Vagina (tissue), 2 donors: ENCODE measurements at regions not wholly inside any gene's neighbourhood (a gene's known extent, or its start where the extent isn't known, plus 50 kb on each side); places are given as distances from the start of the nearest gene placed in this dataset.
"Not testable (repeated sequence)": the region's sequence is repeated elsewhere in the genome, so short reads cannot be mapped to it uniquely, and the experiment has no call there.

ENCODE experiments used
- DNase-seq, 2 donors: peaks; one replicate each; pipeline ENCODE4 v3.0.0-alpha.2; 2017; ENCODE audit errors: extremely low spot score in 2 of 2
- H3K27ac ChIP-seq: fragments of 200-600 bp; sonication (generic); one replicate; pipeline ENCODE4 v1.5.1; 2019
- H3K27me3 ChIP-seq: fragments of 200-600 bp; sonication (generic); one replicate; pipeline ENCODE4 v1.5.1; 2019
- H3K36me3 ChIP-seq, 2 donors: fragments of 200-600 bp; sonication (generic); one replicate each; pipeline ENCODE4 v1.5.1; 2017 to 2019
- H3K4me1 ChIP-seq: fragments of 200-600 bp; sonication (generic); one replicate; pipeline ENCODE4 v1.5.1; 2019
- H3K4me3 ChIP-seq, 2 donors: fragments of 200-600 bp; sonication (generic); 1 replicate in 1 of 2; 2 replicates in 1 of 2; pipeline ENCODE4 v1.5.1; 2016 to 2019
- H3K9me3 ChIP-seq: fragments of 200-600 bp; sonication (generic); one replicate; pipeline ENCODE4 v1.5.1; 2019
- CTCF ChIP-seq, 3 experiments: fragments of 450-650 bp in 2 of 3; fragments of 200-600 bp in 1 of 3; sonication (generic) in 1 of 3; IDR thresholded peaks; one replicate each; pipeline ENCODE4 v1.5.1; 2017 to 2019; ENCODE audit warnings: antibody characterized with exemption in 3 of 3, mild to moderate bottlenecking in 2 of 3, moderate library complexity in 2 of 3
- POLR2A ChIP-seq, 2 donors: fragments of 450-650 bp; IDR thresholded peaks; one replicate each; pipeline ENCODE4 v1.6.1; 2017; ENCODE audit warnings: antibody characterized with exemption in 2 of 2, mild to moderate bottlenecking in 2 of 2, moderate library complexity in 2 of 2
- POLR2AphosphoS5 ChIP-seq, 2 donors: sonication (generic); formaldehyde crosslinking; IDR thresholded peaks; one replicate each; pipeline ENCODE4 v1.9.0; 2017; ENCODE audit warnings: antibody characterized with exemption in 2 of 2, mild to moderate bottlenecking in 2 of 2, low read depth in 1 of 2; ENCODE audit not compliant: insufficient read depth in 1 of 2
- intact Hi-C: fragments of 100-400 bp; cut with DNase I; formaldehyde crosslinking; loops from one replicate; pipeline ENCODE4 v1.15.1; 2023

DNA sequence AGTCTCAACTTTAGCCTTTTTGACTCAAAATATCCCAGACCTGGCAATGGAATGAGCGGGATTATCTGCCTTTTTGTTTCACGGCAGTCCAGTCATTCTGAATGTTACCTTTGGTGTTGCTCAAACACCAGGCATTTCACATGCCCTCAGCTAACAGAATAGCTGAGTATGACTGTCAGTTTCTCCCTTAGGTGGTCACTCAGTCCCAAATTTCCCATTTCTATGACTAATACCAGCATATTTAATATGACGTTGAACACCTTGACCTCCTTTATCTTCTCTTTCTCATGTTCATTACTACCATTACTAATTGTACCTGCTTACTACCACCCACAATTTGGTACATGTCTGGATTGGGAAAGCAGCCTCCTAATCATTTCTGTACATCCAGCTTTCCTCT lies 65.2 kb downstream of the EDN1 start:
- TF ChIP-seq POLR2AphosphoS5 (IDR thresholded peaks at IDR 0.05; ENCODE audit: insufficient read depth in 1 of 2, low read depth in 1 of 2), result no peak
- H3K27ac ChIP-seq, result no peak overlapping the region
- H3K9me3 ChIP-seq, result peaks cover 8% of the 10 kb centered on the region
- H3K4me1 ChIP-seq, result no peaks in the 10 kb centered on the region
- intact Hi-C loops, result no loop called here
- H3K36me3 ChIP-seq, result no peaks in the 10 kb centered on the region
- no peak for DNase-seq
- H3K4me3 ChIP-seq, result no peak overlapping the region
- no peaks in the 10 kb centered on the region for H3K27me3 ChIP-seq

DNA sequence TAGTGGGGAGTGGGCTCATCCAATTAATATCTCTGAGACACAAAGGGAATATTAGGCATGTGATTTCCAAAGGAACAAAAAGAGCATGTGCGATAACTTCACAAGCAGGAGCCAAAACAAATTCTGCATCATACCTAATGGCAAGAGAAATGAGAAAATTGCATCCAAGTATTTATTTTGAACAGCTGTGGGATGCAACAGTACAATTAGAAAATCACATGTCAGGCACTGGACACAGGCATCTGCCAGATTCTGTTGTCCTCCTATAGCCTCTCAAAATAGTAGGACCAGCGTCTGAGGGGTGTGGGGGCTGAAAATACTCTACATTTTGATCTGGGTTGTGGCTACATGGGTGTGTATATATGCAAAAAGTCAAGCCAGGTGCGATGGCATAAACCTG lies 66.3 kb downstream of the EDN1 start:
- Histone ChIP-seq H3K36me3 (no peaks in the 10 kb centered on the region), H3K4me3 (no peak overlapping the region), H3K9me3 (peaks cover 4% of the 10 kb centered on the region), H3K4me1 (no peaks in the 10 kb centered on the region), H3K27me3 (no peaks in the 10 kb centered on the region), H3K27ac (no peak overlapping the region)
- DNase-seq, result no peak
- TF ChIP-seq CTCF (IDR thresholded peaks at IDR 0.05), result no peak
- no peak for TF ChIP-seq POLR2A (IDR thresholded peaks at IDR 0.05)
- no peak for TF ChIP-seq POLR2AphosphoS5 (IDR thresholded peaks at IDR 0.05; ENCODE audit: insufficient read depth in 1 of 2, low read depth in 1 of 2)
- intact Hi-C loops, result no loop called here

DNA sequence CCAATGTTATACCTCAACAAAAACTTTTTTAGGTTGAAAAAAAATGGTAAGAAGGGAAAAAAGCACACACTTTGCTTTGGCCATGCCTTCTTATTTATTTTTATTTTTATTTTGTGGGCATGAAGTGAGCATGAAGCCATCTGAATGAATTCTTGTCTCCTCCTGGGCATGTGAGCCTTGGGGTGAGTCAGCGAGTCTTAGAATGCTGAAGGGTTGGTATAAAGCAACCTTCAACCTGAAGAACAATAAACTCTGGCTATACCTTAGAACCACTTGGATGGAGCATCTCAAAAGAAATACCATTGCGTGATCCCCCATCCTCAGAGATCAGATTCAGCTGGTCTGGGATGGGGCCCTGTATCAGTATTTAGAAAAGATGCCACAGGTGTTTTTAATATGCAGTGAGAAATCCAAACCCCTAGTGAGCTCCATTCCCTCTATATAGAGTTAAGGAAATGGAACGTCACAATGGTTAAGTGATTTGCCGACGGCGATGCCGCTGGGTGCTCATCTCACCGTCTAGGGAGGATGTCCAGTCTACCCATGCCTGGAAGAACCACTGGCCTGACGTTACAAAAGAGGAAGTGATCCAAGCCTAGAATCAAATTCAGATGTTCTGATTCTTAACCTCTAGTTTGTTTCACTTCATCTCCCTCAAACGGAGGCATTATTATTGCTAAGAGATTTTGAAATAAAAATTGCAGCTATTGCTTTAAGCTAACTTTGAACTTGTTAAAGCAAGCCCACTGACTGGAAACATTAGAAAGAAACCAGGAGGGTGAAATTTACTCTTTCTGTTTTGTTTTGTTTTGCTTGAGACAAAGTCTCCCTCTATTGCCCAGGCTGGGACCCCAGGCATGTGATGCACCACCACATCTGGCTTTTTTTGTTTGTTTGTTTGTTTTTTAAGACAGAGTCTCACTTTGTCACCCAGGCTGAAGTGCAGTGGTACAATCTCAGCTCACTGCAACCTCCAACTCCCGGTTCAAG lies 67.1 kb downstream of the EDN1 start:
- no peaks in the 10 kb centered on the region for H3K4me1 ChIP-seq
- intact Hi-C loops, result no loop called here
- DNase-seq, result no peak
- TF ChIP-seq CTCF (IDR thresholded peaks at IDR 0.05) (no peak), POLR2AphosphoS5 (IDR thresholded peaks at IDR 0.05; ENCODE audit: insufficient read depth in 1 of 2, low read depth in 1 of 2) (no peak), POLR2A (IDR thresholded peaks at IDR 0.05) (no peak)
- no peak overlapping the region for H3K27ac ChIP-seq
- H3K27me3 ChIP-seq, result no peaks in the 10 kb centered on the region
- no peaks in the 10 kb centered on the region for H3K9me3 ChIP-seq
- no peak overlapping the region for H3K4me3 ChIP-seq
- H3K36me3 ChIP-seq, result no peaks in the 10 kb centered on the region

- Histone ChIP-seq H3K27ac (no peak overlapping the region), H3K9me3 (no peaks in the 10 kb centered on the region), H3K4me1 (no peaks in the 10 kb centered on the region), H3K36me3 (no peaks in the 10 kb centered on the region), H3K27me3 (no peaks in the 10 kb centered on the region), H3K4me3 (no peak overlapping the region)
- intact Hi-C loops, result no loop called here
- DNase-seq, result no peak
- TF ChIP-seq POLR2A (IDR thresholded peaks at IDR 0.05) (no peak), CTCF (IDR thresholded peaks at IDR 0.05) (no peak), POLR2AphosphoS5 (IDR thresholded peaks at IDR 0.05; ENCODE audit: insufficient read depth in 1 of 2, low read depth in 1 of 2) (no peak)
These were observed 68.9 kb downstream of the EDN1 start for GRCh38 chr6:12359036-12359435.

DNA sequence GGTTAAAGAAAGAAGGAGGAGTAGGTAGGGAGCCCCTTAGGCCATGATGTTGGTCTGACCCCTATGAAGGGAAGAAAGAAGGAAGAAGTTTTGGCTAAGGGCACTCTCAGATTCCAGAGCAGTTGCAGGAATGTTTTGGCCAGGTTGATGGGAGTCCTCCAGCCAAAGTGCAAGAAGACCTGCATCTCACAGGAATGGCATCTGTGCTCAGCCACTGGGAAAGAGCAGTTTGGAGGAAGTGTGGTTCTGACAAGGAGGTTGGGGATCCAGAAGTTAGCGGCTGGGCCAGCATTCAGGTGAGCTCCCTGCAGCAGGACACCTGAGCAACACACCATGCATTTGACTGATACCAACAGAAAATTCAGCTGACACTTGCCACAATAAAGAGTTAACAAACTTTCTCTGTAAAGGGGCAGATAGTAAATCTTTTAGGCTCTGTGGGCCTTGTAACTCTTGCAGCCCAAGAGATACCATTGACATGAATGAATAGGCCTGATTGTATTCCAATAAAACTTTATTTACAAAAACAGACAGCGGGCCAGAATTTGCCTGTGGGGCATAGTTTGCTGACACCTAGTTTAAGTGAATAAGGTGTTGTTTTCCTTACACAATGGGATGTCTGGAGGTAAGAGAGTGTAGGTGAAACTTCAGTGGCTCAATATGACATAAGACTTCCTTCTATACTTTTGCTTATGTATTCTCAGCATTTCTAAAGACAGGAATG lies 71.0 kb downstream of the EDN1 start:
- Histone ChIP-seq H3K4me1 (no peaks in the 10 kb centered on the region), H3K4me3 (no peak overlapping the region), H3K27ac (no peak overlapping the region), H3K9me3 (no peaks in the 10 kb centered on the region), H3K36me3 (no peaks in the 10 kb centered on the region), H3K27me3 (no peaks in the 10 kb centered on the region)
- intact Hi-C loops, result no loop called here
- TF ChIP-seq POLR2AphosphoS5 (IDR thresholded peaks at IDR 0.05; ENCODE audit: insufficient read depth in 1 of 2, low read depth in 1 of 2), result no peak
- no peak for TF ChIP-seq CTCF (IDR thresholded peaks at IDR 0.05)
- TF ChIP-seq POLR2A (IDR thresholded peaks at IDR 0.05), result no peak
- DNase-seq, result no peak

- H3K4me3 ChIP-seq, intact Hi-C loops, H3K36me3 ChIP-seq, H3K4me1 ChIP-seq, H3K27ac ChIP-seq, DNase-seq, H3K9me3 ChIP-seq, H3K27me3 ChIP-seq: not testable (repeated sequence)
These were observed 73.1 kb downstream of the EDN1 start for GRCh38 chr6:12363277-12363650.
